ENCODE measurements at regions not wholly inside any gene's neighbourhood (a gene's known extent, or its start where the extent isn't known, plus 50 kb on each side); places are given as distances from the start of the nearest gene placed in this dataset.

GRCh38 chr6:101326411-101326810 is 67.1 kb upstream of the GRIK2 start:
- DNase-seq: no peak

DNA sequence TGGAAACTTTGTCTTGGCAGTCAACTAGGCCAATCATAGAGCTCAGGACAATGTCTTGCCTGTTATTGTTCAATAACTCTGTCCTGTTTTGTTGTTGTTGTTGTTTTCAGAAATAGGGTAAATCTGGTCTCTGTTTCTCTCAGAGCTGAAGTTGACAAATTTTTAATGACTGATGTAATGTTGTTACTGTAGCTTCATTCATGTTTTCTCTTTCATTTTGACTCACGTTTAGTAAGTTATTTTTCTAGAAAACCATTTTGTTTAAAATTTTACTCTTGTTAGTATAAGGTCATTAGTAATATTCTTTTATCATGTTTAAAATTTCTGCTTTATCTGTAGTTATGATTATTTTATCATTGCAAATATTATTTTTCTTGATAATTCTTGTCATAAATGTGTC is 51.6 kb upstream of the GRIK2 start:
- DNase-seq: no peak

Measured in NK-92 treated with Interleukin-12 subunit alpha and Interleukin-12 subunit beta, amount 100 ng/mL, for 24 hours (cell line).